ENCODE measurements at regions not wholly inside any gene's neighbourhood (a gene's known extent, or its start where the extent isn't known, plus 50 kb on each side); places are given as distances from the start of the nearest gene placed in this dataset.

- no peak for TF ChIP-seq POLR2A (IDR thresholded peaks at IDR 0.05; ENCODE audit: low read length)
- no peak for TF ChIP-seq PBX3 (IDR thresholded peaks at IDR 0.05)
- no peak for TF ChIP-seq CTCF (IDR thresholded peaks at IDR 0.05)
Measured at GRCh38 chr4:102440498-102440897, 60.7 kb upstream of the NFKB1 start.
